IPS-20b (cell line): ENCODE measurements at regions not wholly inside any gene's neighbourhood (a gene's known extent, or its start where the extent isn't known, plus 50 kb on each side); places are given as distances from the start of the nearest gene placed in this dataset.

ENCODE experiments used
- H3K27ac ChIP-seq: one replicate; pipeline ENCODE4 v1.5.1; 2013; ENCODE audit warnings: low read length
- H3K27me3 ChIP-seq: 2 replicates; pipeline ENCODE4 v1.6.1; 2013; ENCODE audit warnings: mild to moderate bottlenecking, low read length, inconsistent platforms; ENCODE audit not compliant: insufficient read depth
- H3K36me3 ChIP-seq: 2 replicates; pipeline ENCODE4 v1.6.1; 2013; ENCODE audit warnings: low read depth, mild to moderate bottlenecking, inconsistent platforms, low read length, moderate library complexity; ENCODE audit not compliant: insufficient read depth
- H3K4me1 ChIP-seq: 2 replicates; pipeline ENCODE4 v1.6.1; 2013; ENCODE audit warnings: mild to moderate bottlenecking, control low read depth, inconsistent platforms, low read length, moderate library complexity; ENCODE audit not compliant: insufficient read depth
- H3K4me3 ChIP-seq: 2 replicates; pipeline ENCODE4 v1.5.1; 2013; ENCODE audit warnings: mild to moderate bottlenecking, low read length, inconsistent platforms
- H3K9ac ChIP-seq: 2 replicates; pipeline ENCODE4 v1.6.1; 2013; ENCODE audit warnings: low read depth, mild to moderate bottlenecking, inconsistent platforms, low read length, moderate library complexity
- H3K9me3 ChIP-seq: 2 replicates; pipeline ENCODE4 v1.6.1; 2013; ENCODE audit warnings: mild to moderate bottlenecking, low read depth, low read length, inconsistent platforms; ENCODE audit not compliant: insufficient read depth

DNA sequence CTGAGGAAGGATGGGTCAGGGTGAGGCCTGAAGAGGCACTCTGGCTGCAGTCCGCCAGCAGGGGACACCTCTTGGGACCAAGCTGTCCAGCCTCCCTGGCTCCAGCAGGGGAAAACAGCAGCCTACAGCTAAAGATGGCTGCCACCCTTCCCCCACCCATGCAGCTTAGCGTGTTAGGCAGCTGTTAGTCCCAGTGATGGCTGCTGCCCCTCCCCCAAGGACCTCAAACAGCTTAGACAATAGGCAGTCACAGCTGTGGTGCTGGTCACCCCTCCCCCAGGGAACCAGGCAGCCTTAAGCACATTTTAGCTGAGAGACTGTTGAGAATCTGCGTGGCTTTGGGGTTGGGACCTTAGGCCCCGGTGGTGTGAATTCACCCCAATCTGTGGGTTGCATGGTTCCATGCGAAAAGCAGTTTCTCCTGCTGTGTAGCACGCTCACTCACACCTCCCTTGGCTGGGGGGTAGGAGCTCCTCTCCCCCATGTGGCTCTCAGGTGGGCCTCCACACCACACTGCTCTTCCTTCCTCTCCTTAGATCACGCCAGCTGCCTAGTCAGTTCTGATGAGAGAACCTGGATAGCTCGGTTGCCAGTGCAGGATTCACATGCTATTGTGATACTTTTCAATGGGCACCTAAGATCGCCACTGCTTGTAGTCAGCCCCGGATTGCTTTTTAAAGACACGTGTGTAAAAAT, 140.5 kb upstream of the CADPS start:
- peak overlapping the region; percentile 38 for H3K4me3 ChIP-seq
- no peaks in the 10 kb centered on the region for H3K9me3 ChIP-seq
- peak overlapping the region; percentile 76 for H3K9ac ChIP-seq
- peaks cover 10% of the 10 kb centered on the region; the same call in 1 of the 2 replicates for H3K4me1 ChIP-seq
- H3K36me3 ChIP-seq = no peaks in the 10 kb centered on the region
- peak overlapping the region; percentile 84 for H3K27ac ChIP-seq
- H3K27me3 ChIP-seq = no peaks in the 10 kb centered on the region

DNA sequence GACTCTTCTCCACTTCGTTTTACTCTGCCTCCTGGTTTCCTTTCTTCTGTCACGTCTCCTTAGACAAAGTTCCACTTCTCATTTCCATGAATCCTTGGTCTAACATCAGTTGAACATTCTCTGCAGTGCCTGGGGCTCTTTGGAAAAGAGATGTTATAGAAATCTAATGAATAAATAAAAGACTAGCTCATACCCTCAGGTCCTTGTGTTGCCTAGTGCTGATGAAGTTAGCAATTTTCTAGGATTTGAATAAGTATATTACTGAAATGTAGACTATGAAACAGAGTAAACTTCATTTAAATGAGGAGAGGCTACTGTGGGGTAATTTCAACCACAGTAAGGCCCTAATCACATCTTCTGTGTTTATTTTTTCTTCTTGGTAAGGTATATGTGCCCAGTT, 146.9 kb upstream of the CADPS start:
- H3K4me3 ChIP-seq = no peak overlapping the region
- no peaks in the 10 kb centered on the region for H3K4me1 ChIP-seq
- H3K27me3 ChIP-seq = no peaks in the 10 kb centered on the region
- no peaks in the 10 kb centered on the region for H3K36me3 ChIP-seq
- no peak overlapping the region for H3K9ac ChIP-seq
- H3K9me3 ChIP-seq = no peaks in the 10 kb centered on the region
- H3K27ac ChIP-seq = no peak overlapping the region

DNA sequence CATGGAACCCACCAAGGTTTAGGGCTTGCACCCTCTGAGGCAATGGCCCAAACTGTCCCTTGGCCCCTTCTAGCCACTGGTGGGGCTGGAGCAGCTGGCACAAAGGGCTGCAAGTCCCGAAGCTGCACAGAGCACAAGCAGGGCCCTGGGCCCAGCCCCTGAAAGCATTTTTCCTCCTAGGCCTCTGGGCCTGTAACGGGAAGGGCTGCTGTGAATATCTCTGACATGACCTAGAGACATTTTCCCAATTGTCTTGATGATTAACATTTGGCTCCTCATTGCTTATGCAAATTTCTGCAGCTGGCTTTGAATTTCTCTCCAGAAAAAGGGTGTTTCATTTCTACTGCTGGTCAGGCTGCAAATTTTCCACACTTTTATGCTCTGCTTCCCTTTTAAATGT, 151.5 kb upstream of the CADPS start:
- no peaks in the 10 kb centered on the region for H3K36me3 ChIP-seq

DNA sequence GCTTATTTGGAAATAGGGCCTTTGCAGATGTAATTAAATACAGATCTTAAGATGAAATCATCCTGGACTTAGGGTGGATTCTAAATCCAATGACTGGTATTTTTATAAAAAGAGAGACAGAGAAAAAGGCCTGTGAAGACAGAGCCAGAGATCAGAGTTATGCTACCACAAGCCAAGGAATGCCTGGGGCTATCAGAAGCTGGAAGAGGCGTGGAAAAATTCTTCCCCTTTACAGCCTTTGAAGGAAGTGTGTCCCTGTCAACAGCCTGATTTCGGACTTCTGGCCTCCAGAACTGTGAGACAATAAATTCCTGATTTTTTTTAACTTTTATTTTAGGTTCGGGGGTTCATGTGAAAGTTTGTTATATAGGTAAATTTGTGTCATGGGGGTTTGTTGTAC, 154.1 kb upstream of the CADPS start:
- no peaks in the 10 kb centered on the region for H3K27me3 ChIP-seq
- no peaks in the 10 kb centered on the region for H3K4me1 ChIP-seq
- no peaks in the 10 kb centered on the region for H3K9me3 ChIP-seq
- H3K9ac ChIP-seq = no peak overlapping the region
- H3K27ac ChIP-seq = no peak overlapping the region
- no peak overlapping the region for H3K4me3 ChIP-seq
- H3K36me3 ChIP-seq = no peaks in the 10 kb centered on the region

More for the DNA sequence above, 151.5 kb upstream of the CADPS start:
- Histone ChIP-seq H3K4me3 (no peak overlapping the region), H3K9ac (no peak overlapping the region), H3K27ac (no peak overlapping the region), H3K4me1 (no peaks in the 10 kb centered on the region), H3K27me3 (no peaks in the 10 kb centered on the region), H3K9me3 (no peaks in the 10 kb centered on the region)

DNA sequence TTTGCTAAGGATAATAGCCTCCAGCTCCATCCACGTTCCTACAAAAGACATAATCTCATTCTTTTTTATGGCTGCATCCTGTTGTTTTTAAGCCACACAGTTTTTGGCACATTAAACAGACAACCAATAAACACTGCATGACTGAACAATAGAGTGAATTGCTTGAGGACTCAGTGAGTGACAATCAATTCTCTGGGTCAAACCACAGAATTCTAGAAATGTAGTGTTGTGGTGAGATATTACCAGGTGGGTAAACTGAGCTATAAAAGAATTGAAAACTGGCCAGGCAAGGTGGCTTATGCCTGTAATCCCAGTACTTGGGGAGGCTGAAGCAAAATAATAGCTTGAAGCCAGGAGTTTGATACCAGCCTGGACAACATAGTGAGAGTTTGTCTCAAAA, 154.7 kb upstream of the CADPS start:
- no peak overlapping the region for H3K4me3 ChIP-seq
- H3K27me3 ChIP-seq = no peaks in the 10 kb centered on the region
- H3K4me1 ChIP-seq = no peaks in the 10 kb centered on the region
- no peak overlapping the region for H3K9ac ChIP-seq
- no peaks in the 10 kb centered on the region for H3K36me3 ChIP-seq
- H3K27ac ChIP-seq = no peak overlapping the region
- no peaks in the 10 kb centered on the region for H3K9me3 ChIP-seq

DNA sequence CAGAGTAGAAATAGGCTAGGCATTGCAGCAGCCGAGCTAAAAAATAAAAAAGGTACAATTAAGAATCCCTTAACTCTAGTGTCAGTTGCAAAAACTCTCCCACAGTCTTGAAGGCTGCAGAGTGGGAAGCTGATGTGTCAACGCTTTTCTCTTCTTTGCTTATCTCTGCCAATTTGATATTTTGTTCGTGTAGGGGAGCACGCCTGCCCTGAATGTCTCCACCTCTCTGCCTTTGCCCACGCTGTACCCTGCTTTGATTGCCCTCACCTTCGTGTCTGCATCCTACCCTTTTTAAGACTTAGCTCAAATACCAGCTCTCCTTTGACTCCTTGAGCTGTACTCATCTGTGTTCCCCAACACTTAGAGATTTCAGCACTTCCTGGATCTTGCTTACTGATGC, 155.4 kb upstream of the CADPS start:
- H3K4me1 ChIP-seq = no peaks in the 10 kb centered on the region
- no peaks in the 10 kb centered on the region for H3K27me3 ChIP-seq
- H3K4me3 ChIP-seq = no peak overlapping the region
- H3K9me3 ChIP-seq = no peaks in the 10 kb centered on the region
- H3K9ac ChIP-seq = no peak overlapping the region
- no peak overlapping the region for H3K27ac ChIP-seq
- no peaks in the 10 kb centered on the region for H3K36me3 ChIP-seq

DNA sequence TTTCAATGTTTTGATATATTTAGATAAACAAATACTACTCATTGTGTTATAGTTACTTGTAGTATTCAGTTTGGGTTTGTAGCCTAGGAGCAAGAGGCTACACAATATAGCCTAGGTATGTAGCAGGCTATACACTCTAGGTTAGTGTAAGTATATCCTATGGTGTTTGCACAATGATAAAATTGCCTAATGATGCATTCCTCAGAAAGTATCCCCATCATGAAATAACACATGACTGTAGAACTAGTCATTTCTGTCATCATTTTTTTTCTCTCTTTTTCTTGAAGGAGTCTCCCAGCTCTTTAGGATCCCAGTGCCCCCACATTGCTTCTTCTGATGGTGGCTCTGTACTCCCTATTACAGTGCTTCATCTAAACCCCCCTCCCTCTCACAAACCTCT, 157.7 kb upstream of the CADPS start:
- H3K27ac ChIP-seq = no peak overlapping the region
- no peaks in the 10 kb centered on the region for H3K9me3 ChIP-seq
- H3K36me3 ChIP-seq = no peaks in the 10 kb centered on the region
- H3K9ac ChIP-seq = no peak overlapping the region
- no peak overlapping the region for H3K4me3 ChIP-seq
- no peaks in the 10 kb centered on the region for H3K27me3 ChIP-seq
- H3K4me1 ChIP-seq = no peaks in the 10 kb centered on the region

- Histone ChIP-seq H3K27me3 (no peaks in the 10 kb centered on the region), H3K36me3 (no peaks in the 10 kb centered on the region), H3K4me3 (no peak overlapping the region), H3K9ac (no peak overlapping the region), H3K27ac (no peak overlapping the region), H3K4me1 (no peaks in the 10 kb centered on the region), H3K9me3 (no peaks in the 10 kb centered on the region)
These were observed 158.9 kb upstream of the CADPS start for GRCh38 chr3:63034101-63034500.

GRCh38 chr3:63037116-63037515, 161.9 kb upstream of the CADPS start:
- Histone ChIP-seq H3K4me3 (no peak overlapping the region), H3K4me1 (no peaks in the 10 kb centered on the region), H3K9ac (no peak overlapping the region), H3K27me3 (no peaks in the 10 kb centered on the region), H3K36me3 (no peaks in the 10 kb centered on the region), H3K9me3 (no peaks in the 10 kb centered on the region), H3K27ac (no peak overlapping the region)

DNA sequence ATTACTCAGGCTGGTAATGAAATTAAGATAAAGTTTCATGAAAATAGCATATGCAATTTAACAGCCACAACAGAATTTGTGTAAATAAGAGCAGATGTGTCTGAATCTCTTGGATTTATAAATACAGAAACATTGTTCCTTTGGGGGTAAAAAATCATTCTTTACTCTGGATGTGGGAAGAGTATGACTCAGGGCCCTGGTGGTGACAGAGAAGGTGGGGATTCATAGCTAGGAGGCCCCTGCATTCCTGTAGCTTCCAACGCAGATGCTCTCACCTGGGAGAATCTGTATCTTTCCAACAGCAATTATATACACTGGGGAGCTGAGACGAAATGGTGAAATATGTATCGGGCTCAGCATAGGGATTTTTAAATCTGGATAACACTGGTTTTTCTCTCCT, 167.6 kb upstream of the CADPS start:
- Histone ChIP-seq H3K36me3 (no peaks in the 10 kb centered on the region), H3K27ac (no peak overlapping the region), H3K9me3 (no peaks in the 10 kb centered on the region), H3K4me1 (peaks cover 2% of the 10 kb centered on the region; the same call in 1 of the 2 replicates), H3K4me3 (no peak overlapping the region), H3K27me3 (no peaks in the 10 kb centered on the region), H3K9ac (no peak overlapping the region)

DNA sequence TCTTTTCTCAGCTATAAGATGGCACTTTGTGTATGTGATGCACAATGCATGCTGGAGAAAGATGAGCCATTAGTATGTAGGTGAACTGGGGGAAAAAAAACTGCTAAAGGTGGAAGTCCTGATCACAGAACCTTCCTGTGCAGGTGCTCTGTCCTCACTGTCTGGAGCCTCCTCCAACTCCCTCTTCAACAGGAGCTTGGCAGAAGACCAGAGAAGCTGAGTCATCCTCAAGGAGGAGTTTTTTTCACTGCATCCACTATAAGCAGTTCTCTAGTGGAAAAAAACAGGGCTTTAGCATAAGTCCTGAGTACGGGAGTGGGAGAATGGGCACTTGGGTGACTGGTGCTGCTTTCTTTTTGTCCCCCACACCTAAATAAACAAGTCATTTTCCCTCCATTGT, 168.4 kb upstream of the CADPS start:
- Histone ChIP-seq H3K9me3 (no peaks in the 10 kb centered on the region), H3K9ac (no peak overlapping the region), H3K4me3 (no peak overlapping the region), H3K36me3 (no peaks in the 10 kb centered on the region), H3K27me3 (no peaks in the 10 kb centered on the region), H3K4me1 (peaks cover 2% of the 10 kb centered on the region; the same call in 1 of the 2 replicates), H3K27ac (no peak overlapping the region)

GRCh38 chr3:63046152-63046551, 170.9 kb upstream of the CADPS start:
- peaks cover 2% of the 10 kb centered on the region; the same call in 1 of the 2 replicates for H3K4me1 ChIP-seq
- H3K9ac ChIP-seq = no peak overlapping the region
- no peak overlapping the region for H3K4me3 ChIP-seq
- no peaks in the 10 kb centered on the region for H3K27me3 ChIP-seq
- H3K27ac ChIP-seq = no peak overlapping the region
- no peaks in the 10 kb centered on the region for H3K9me3 ChIP-seq
- no peaks in the 10 kb centered on the region for H3K36me3 ChIP-seq
